ENCODE measurements at regions not wholly inside any gene's neighbourhood (a gene's known extent, or its start where the extent isn't known, plus 50 kb on each side); places are given as distances from the start of the nearest gene placed in this dataset.

DNA sequence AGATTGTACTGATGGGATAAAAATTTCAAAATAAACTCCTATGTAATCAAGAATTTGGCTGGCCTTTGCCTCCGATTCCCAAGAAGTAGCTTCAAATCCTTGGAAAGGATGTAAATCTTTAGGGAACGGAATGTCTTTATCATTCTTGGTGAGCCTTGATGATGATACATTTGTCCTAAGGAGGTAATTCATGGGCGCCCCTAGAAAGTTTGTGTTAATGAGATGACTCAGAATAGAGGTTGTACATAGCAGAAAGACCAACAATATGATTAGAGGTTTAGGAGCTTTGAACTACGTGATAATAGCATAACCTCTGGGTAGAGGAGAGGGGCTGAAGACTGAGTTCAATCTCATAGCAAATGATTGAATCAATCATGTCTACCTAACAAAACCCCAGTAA, 248.6 kb upstream of the SLITRK3 start:
- no peak for FAIRE-seq

DNA sequence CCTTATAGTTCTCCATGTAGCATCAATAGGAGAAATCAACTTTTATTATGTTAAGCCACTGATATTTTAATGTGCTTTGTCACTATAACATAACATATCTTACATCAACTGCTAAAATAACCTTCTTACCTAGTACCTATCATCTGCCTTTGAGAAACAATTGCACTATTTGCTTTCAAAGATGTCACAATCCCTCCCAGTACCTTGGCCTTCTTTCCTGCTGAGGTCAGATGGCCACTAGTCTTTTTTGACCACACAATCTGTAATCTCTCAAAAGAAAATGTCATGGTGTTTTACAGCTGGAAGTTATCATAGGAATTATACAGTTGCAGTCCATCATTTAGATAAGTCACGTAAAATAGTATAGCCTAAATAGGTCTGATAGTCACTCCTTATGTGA, 247.5 kb upstream of the SLITRK3 start:
- FAIRE-seq: no peak

GRCh38 chr3:165442061-165442460, 245.9 kb upstream of the SLITRK3 start:
- no peak for FAIRE-seq

DNA sequence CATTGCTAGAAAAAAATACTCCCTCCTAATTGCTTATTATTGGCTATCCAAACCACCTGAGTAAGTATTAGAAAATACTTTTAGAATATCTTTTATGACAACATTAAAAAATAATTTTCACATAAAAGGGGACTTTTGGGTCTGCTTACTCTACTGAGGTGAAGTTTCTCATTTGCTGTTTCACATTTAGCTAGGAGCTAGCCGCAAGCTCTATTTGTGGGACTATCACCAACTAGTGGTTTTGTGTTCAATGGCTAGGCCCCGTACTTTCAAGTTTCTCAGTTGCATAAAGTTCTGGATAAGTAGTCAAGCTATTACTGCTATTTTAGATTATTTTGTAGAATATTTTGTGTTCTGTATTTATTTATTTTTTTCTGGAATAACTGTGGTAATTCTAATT, 244.2 kb upstream of the SLITRK3 start:
- no peak for FAIRE-seq

DNA sequence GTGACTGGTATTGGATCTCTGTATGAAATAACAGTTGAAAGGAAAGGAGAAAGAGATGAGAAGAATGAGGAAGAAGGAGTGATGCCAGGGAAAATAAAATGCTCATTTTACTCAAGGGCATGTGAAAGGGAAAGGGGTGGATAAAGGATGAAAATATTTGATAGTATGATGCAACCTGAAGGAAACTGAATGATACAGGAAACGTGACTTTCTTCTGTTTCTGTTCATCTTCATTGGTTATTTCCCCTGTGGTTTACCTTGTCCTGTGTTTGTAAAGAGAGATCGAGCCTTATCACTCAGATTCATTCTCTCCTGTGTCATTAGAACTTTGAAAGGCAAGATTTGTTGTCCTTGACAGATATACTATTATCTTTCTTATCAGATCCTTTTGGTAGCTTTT, 243.6 kb upstream of the SLITRK3 start:
- no peak for FAIRE-seq

DNA sequence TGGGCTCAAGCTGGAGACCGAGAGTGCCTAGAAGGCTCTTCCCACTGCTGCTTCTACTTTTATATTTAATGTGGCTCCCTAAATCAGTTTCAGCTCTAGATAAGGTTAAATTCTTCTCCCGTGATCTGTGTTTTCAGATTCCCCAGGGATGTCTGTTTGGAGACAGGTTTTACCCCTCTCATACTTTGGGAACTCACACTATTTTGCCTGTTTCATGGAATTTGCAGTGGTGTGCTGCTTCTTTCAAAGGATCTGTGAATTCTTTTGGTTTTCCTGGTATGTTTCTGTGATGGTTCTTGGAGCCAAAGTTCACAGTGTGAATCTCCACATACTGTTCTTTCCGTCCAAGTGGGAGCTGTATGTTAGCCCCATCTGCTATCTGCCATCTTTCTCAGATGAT, 238.3 kb upstream of the SLITRK3 start:
- FAIRE-seq: no peak

DNA sequence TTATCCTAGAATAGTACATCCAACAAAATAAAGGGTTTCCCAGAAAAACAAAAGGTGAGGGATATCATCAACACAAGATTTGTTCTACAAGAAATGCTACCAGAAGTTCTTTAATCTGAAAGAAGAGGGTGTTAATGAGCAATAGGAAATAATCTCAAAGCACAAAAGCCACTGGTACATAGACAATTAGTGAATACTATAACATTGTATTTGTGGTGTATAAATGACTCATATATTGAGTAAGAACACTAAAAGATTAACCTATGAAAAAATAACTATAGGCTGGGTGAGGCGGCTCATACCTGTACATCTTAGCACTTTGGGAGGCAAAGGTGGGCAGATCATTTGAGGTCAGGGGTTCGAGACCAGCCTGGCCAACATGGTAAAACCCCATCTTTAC, 210.2 kb upstream of the SLITRK3 start:
- no peak for FAIRE-seq

DNA sequence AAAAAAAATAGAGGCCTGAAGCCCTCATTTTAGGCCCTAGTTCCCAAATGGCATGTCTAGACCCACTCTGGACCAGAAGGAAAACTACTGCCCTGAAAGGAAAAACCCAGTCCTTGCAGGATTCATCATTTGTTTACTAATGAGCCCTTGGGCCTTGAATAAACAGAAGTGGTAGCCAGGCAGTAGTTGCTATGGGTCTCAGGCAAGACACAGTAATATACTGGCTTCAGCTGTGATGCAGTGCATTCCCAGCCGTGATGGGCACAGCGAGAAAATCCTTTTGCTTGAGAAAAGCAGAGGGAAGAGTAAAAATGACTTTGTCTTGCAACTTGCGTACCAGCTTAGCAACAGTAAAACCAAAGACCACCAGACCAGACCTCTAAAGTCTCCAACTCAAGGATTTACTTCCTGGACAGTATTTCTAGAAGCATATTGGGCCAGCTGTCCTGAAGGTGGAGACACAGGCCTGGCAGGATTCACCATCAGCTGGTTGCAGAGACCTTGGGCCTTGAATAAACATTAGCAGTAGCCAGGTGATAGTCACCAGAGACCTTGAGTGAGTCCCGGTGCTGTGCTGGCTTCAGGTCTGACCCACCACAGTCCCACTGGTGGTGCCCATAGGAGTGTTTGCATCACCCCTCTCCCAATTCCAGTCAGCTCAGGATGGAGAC, 208.3 kb upstream of the SLITRK3 start:
- FAIRE-seq: no peak

GRCh38 chr3:165403666-165404065, 207.5 kb upstream of the SLITRK3 start:
- no peak for FAIRE-seq

- FAIRE-seq: no peak
Observed at GRCh38 chr3:165395188-165395587, 199.0 kb upstream of the SLITRK3 start.

DNA sequence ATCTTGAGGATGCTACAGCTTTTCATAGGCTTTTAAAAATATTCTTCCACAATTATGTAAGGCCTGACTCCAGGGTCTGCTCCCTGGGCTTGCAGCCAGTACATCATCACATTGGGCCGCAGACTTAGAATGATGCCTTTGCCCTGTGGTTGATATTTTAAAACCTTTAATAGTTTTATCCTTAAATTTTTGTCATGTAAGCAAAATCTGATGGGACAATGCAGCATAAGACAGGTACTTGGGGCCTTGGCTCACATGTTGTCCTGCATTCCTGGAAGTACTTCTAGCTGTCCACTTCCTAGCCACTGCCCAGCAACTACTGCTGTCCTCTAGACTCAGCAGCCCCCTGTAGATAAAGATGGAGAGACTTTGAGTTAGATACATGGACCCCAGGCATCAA, 197.3 kb upstream of the SLITRK3 start:
- no peak for FAIRE-seq

- no peak for FAIRE-seq
Observed at GRCh38 chr3:165390166-165390565, 194.0 kb upstream of the SLITRK3 start.

DNA sequence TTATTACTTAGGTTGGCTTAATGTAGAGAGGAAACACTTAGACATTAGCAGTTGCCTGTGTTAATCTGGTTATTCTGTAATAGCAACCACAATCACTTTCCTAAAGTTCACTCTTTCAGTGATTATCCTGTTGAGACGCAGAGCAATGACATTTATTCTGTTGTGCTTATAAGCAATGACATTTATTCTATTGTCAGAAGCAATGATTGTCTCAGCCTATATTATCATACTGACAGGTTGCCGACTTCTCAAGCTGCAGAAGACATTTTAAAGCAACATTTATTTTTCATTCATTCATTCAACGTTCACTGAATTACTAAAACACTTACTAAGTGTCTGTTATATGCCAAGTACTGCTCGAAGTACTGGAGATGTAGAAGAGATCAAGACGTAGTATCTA, 193.5 kb upstream of the SLITRK3 start:
- FAIRE-seq: no peak

- no peak for FAIRE-seq
Observed at GRCh38 chr3:165389064-165389463, 192.9 kb upstream of the SLITRK3 start.

GRCh38 chr3:165383381-165383780, 187.2 kb upstream of the SLITRK3 start:
- no peak for FAIRE-seq

DNA sequence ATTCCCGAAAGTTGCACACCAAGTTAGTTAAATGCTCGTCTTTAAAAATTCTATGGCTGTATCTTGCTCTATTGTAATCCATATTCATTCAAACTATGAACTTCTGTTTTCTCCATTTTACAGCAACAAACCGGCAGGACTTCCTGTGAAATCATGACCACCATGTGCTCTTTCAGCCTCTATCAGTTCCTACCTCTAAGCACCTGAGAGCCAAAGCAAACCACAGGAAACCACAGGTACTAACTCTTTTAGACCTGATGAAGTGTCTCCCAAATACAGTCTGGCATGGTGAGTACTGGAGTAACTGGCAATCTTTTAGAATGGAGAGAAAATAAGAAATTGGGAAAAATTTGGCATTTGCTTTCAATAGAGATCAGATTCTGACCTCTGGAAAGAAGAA, 186.5 kb upstream of the SLITRK3 start:
- FAIRE-seq: no peak

GRCh38 chr3:165378761-165379160, 182.6 kb upstream of the SLITRK3 start:
- no peak for FAIRE-seq

DNA sequence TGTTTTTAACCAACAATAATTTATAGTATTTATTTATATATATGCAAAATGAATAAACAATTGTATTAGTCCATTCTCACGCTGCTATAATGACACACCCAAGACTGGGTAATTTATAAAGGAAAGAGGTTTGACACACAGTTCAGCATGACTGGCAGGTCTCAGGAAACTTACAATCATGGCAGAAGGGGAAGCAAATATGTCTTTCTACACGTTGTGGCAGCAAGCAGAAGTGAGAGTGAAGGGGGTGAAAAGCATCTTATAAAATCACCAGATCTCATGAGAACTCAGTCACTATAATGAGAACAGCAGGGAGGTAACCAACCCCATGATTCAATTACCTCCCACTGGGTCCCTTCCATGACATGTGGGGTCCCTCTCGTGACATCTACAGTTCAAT, 162.8 kb upstream of the SLITRK3 start:
- FAIRE-seq: no peak

DNA sequence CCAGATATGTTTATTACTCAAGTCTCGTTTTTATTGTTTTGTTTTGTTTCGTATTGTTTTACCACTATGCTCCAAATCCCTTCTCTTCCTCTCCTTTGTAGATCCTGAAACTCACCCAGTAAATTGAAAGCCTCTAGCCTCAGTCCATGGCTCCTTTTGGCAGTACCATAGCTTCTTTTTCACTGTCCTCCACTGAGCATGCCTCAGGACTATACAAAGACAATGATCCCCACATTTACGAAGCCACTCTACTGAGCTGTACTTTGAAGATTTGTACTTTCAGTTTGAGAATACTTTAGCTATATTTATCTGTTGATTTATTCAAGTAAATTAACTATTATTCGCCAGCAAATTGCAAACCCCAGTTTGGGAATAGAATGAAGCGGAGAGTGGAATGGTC, 159.1 kb upstream of the SLITRK3 start:
- FAIRE-seq: no peak

DNA sequence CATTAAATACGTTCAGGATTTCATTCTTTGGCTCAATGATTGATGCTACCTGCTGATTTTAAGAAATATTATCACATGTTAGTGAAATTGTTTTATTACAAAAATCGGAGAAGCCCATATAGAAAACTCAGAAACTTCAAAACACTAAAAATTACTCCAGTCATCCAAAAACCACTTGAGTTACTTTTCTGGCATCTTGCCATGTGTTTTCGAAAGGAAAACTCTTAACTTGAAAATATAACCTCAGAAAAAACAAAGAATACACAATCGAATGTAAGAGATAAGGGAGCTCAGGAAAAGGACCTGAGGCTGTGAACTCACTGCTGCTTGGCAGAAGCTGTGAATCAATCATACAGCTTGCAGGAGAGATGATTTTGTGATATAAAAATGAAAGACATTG, 151.3 kb upstream of the SLITRK3 start:
- no peak for FAIRE-seq

- FAIRE-seq: no peak
Observed at GRCh38 chr3:165346503-165346902, 150.3 kb upstream of the SLITRK3 start.

- no peak for FAIRE-seq
Observed at GRCh38 chr3:165343185-165343584, 147.0 kb upstream of the SLITRK3 start.

GRCh38 chr3:165339753-165340152, 143.6 kb upstream of the SLITRK3 start:
- FAIRE-seq: no peak

DNA sequence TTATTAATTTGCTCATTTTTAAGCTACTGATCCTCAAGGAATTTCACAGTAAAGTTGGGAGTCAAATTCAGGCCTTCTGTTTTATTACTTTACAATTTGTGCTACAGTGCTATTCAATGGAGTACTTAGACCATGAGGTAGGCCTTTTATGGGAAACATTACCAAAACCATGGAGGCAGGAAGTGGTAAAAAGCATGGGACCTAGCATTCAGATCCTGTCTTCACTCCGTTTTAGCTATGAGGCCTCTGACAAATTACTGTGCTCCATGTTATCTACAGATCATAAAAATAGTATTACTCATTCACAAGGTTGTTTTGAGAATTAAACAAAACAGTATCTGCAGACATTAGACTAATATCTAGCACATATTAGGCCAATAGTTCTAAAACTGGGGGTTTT, 140.6 kb upstream of the SLITRK3 start:
- FAIRE-seq: no peak
